ENCODE measurements at regions not wholly inside any gene's neighbourhood (a gene's known extent, or its start where the extent isn't known, plus 50 kb on each side); places are given as distances from the start of the nearest gene placed in this dataset.

- intact Hi-C loops (cut with micrococcal nuclease), result no loop called here
- TF ChIP-seq, protein P1, sequence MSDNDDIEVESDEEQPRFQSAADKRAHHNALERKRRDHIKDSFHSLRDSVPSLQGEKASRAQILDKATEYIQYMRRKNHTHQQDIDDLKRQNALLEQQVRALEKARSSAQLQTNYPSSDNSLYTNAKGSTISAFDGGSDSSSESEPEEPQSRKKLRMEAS (IDR thresholded peaks at IDR 0.05), result no peak
- no peak for TF ChIP-seq FOSL1 (IDR thresholded peaks at IDR 0.05; ENCODE audit: low read depth)
- TF ChIP-seq EGR1 (IDR thresholded peaks at IDR 0.05; ENCODE audit: low read depth), result no peak
- no peak for TF ChIP-seq ELF1 (IDR thresholded peaks at IDR 0.05; ENCODE audit: borderline replicate concordance, low read depth)
- no peak for TF ChIP-seq ZNF274 (IDR thresholded peaks at IDR 0.05; ENCODE audit: low read depth, low read length)
- TF ChIP-seq CBX3 (IDR thresholded peaks at IDR 0.05; ENCODE audit: low read depth), result no peak
- no peak for TF ChIP-seq POLR2AphosphoS5 (IDR thresholded peaks at IDR 0.05; ENCODE audit: low read depth, low read length)
- H3K4me2 ChIP-seq (ENCODE audit: low read length), result no peak overlapping the region
- H3K27ac ChIP-seq (ENCODE audit: low read depth, low read length), result no peak overlapping the region
- no peak overlapping the region for H3K9ac ChIP-seq (ENCODE audit: low read length)
- POLR2A ChIA-PET, result no interaction called here
- H3K79me2 ChIP-seq (ENCODE audit: insufficient read depth, low read length), result peaks cover 21% of the 10 kb centered on the region; the same call in 1 of the 2 replicates
- RAD21 ChIA-PET (ENCODE audit: low non-redundant PET in 1 of 2, low total read pairs in 2 of 2, uncharacterized antibody in 2 of 2, unreplicated experiment in 2 of 2), result no interaction called here
- no TSS peak for BruUV-seq (replicated peaks)
- DNase-seq (ENCODE audit: low read depth, low spot score), result no peak
- CTCF ChIA-PET, result no interaction called here
- H3K36me3 ChIP-seq (ENCODE audit: control insufficient read depth in 1 of 2, insufficient read depth in 2 of 2, low read length in 2 of 2), result no peaks in the 10 kb centered on the region
- H2AFZ ChIP-seq (ENCODE audit: low read depth, low read length, poor library complexity, severe bottlenecking), result no peak overlapping the region
- no peaks in the 10 kb centered on the region for H3K27me3 ChIP-seq (ENCODE audit: insufficient read depth, low read length)
- H4K20me1 ChIP-seq (ENCODE audit: insufficient read depth), result no peaks in the 10 kb centered on the region
- H3K9me3 ChIP-seq (ENCODE audit: control insufficient read depth in 1 of 2, insufficient read depth in 1 of 2, low read depth in 1 of 2, low read length in 2 of 2), result peaks cover 0 to 4% of the 10 kb centered on the region in 2 experiments; a peak in 1 of 4 replicates
- no peaks in the 10 kb centered on the region for H3K9me2 ChIP-seq (ENCODE audit: insufficient read depth)
- ATAC-seq, result no peak
- no peaks in the 10 kb centered on the region for H3K4me1 ChIP-seq (ENCODE audit: control insufficient read depth in 1 of 2, insufficient read depth in 2 of 2, low read length in 2 of 2)
- no peak overlapping the region for H3K4me3 ChIP-seq (replicated peaks in 1 of 2; ENCODE audit: low read depth in 1 of 2, low read length in 2 of 2)
Observed at GRCh38 chrX:115906276-115906675, 264.3 kb upstream of the AGTR2 start.

DNA sequence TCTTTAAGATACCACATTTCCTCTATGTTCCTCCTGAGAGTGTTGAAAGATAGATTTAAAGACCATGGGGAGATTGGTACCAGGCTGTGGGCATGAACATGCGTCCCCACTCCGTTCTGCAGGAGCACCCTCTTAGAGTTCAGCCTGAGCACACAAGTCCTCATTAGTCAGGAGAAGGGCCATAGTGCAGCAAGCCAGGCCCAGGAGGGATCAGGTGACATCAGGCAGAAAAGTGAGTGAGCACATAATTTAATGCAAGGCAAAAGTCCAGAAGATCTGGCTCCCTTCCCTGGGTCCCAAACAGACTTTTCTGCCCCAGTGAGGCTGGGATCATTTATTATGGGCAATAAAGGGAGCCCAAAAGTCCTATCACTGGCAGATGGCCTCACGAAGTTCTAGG lies 263.7 kb upstream of the AGTR2 start:
- H3K4me2 ChIP-seq (ENCODE audit: low read length), result no peak overlapping the region
- H3K9me3 ChIP-seq (ENCODE audit: control insufficient read depth in 1 of 2, insufficient read depth in 1 of 2, low read depth in 1 of 2, low read length in 2 of 2), result peaks cover 0 to 4% of the 10 kb centered on the region in 2 experiments; a peak in 1 of 4 replicates
- intact Hi-C loops (cut with micrococcal nuclease), result no loop called here
- BruUV-seq (replicated peaks), result no TSS peak
- no peaks in the 10 kb centered on the region for H3K9me2 ChIP-seq (ENCODE audit: insufficient read depth)
- H3K27ac ChIP-seq (ENCODE audit: low read depth, low read length), result no peak overlapping the region
- H2AFZ ChIP-seq (ENCODE audit: low read depth, low read length, poor library complexity, severe bottlenecking), result no peak overlapping the region
- no peak for ATAC-seq
- ChIA-PET RAD21 (ENCODE audit: low non-redundant PET in 1 of 2, low total read pairs in 2 of 2, uncharacterized antibody in 2 of 2, unreplicated experiment in 2 of 2) (no interaction called here), CTCF (no interaction called here), POLR2A (no interaction called here)
- no peaks in the 10 kb centered on the region for H3K27me3 ChIP-seq (ENCODE audit: insufficient read depth, low read length)
- no peak for DNase-seq (ENCODE audit: low read depth, low spot score)
- H3K4me3 ChIP-seq (replicated peaks in 1 of 2; ENCODE audit: low read depth in 1 of 2, low read length in 2 of 2), result no peak overlapping the region
- no peaks in the 10 kb centered on the region for H4K20me1 ChIP-seq (ENCODE audit: insufficient read depth)
- peaks cover 25% of the 10 kb centered on the region; the same call in 1 of the 2 replicates for H3K79me2 ChIP-seq (ENCODE audit: insufficient read depth, low read length)
- no peaks in the 10 kb centered on the region for H3K4me1 ChIP-seq (ENCODE audit: control insufficient read depth in 1 of 2, insufficient read depth in 2 of 2, low read length in 2 of 2)
- H3K9ac ChIP-seq (ENCODE audit: low read length), result no peak overlapping the region
- no peaks in the 10 kb centered on the region for H3K36me3 ChIP-seq (ENCODE audit: control insufficient read depth in 1 of 2, insufficient read depth in 2 of 2, low read length in 2 of 2)
- TF ChIP-seq ELF1 (IDR thresholded peaks at IDR 0.05; ENCODE audit: borderline replicate concordance, low read depth), result no peak
- no peak for TF ChIP-seq FOSL1 (IDR thresholded peaks at IDR 0.05; ENCODE audit: low read depth)
- TF ChIP-seq, protein P2, sequence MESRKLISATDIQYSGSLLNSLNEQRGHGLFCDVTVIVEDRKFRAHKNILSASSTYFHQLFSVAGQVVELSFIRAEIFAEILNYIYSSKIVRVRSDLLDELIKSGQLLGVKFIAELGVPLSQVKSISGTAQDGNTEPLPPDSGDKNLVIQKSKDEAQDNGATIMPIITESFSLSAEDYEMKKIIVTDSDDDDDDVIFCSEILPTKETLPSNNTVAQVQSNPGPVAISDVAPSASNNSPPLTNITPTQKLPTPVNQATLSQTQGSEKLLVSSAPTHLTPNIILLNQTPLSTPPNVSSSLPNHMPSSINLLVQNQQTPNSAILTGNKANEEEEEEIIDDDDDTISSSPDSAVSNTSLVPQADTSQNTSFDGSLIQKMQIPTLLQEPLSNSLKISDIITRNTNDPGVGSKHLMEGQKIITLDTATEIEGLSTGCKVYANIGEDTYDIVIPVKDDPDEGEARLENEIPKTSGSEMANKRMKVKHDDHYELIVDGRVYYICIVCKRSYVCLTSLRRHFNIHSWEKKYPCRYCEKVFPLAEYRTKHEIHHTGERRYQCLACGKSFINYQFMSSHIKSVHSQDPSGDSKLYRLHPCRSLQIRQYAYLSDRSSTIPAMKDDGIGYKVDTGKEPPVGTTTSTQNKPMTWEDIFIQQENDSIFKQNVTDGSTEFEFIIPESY (IDR thresholded peaks at IDR 0.05; ENCODE audit: extremely low read depth, insufficient replicate concordance, low read length), result no peak
- TF ChIP-seq, protein P1 (IDR thresholded peaks at IDR 0.05), result no peak
- TF ChIP-seq, protein P3, sequence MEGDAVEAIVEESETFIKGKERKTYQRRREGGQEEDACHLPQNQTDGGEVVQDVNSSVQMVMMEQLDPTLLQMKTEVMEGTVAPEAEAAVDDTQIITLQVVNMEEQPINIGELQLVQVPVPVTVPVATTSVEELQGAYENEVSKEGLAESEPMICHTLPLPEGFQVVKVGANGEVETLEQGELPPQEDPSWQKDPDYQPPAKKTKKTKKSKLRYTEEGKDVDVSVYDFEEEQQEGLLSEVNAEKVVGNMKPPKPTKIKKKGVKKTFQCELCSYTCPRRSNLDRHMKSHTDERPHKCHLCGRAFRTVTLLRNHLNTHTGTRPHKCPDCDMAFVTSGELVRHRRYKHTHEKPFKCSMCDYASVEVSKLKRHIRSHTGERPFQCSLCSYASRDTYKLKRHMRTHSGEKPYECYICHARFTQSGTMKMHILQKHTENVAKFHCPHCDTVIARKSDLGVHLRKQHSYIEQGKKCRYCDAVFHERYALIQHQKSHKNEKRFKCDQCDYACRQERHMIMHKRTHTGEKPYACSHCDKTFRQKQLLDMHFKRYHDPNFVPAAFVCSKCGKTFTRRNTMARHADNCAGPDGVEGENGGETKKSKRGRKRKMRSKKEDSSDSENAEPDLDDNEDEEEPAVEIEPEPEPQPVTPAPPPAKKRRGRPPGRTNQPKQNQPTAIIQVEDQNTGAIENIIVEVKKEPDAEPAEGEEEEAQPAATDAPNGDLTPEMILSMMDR (IDR thresholded peaks at IDR 0.05 in 2 of 3, conservative IDR thresholded peaks at IDR 0.05 in 1 of 3; ENCODE audit: borderline replicate concordance in 1 of 3, insufficient read depth in 1 of 3, low read depth in 2 of 3, low read length in 2 of 3), result no peak
- no peak for TF ChIP-seq REST (IDR thresholded peaks at IDR 0.05; ENCODE audit: low read depth)
- no peak for TF ChIP-seq SIN3A (IDR thresholded peaks at IDR 0.05; ENCODE audit: low read depth)
